ENCODE measurements at regions not wholly inside any gene's neighbourhood (a gene's known extent, or its start where the extent isn't known, plus 50 kb on each side); places are given as distances from the start of the nearest gene placed in this dataset.

- H3K36me3 Mint-ChIP-seq (ENCODE audit: low read depth), result no peaks in the 10 kb centered on the region
- peaks cover 4% of the 10 kb centered on the region for H3K27me3 Mint-ChIP-seq (ENCODE audit: low read depth, poor library complexity)
- H3K27ac Mint-ChIP-seq, result no peak overlapping the region
- no peak overlapping the region for H3K4me3 Mint-ChIP-seq
- peaks cover 8% of the 10 kb centered on the region for H3K9me3 Mint-ChIP-seq
- peaks cover 38% of the 10 kb centered on the region for H3K4me1 Mint-ChIP-seq
- no peak for TF ChIP-seq CTCF (IDR thresholded peaks at IDR 0.05)
- no peak for DNase-seq
These were observed 332.6 kb downstream of the SOX11 start for GRCh38 chr2:6024784-6025183.

- Mint-ChIP-seq H3K27me3 (ENCODE audit: low read depth, poor library complexity) (peaks cover 5% of the 10 kb centered on the region), H3K4me1 (peaks cover 41% of the 10 kb centered on the region), H3K4me3 (no peak overlapping the region), H3K27ac (no peak overlapping the region), H3K9me3 (peaks cover 8% of the 10 kb centered on the region), H3K36me3 (ENCODE audit: low read depth) (no peaks in the 10 kb centered on the region)
- no peak for DNase-seq
- TF ChIP-seq CTCF (IDR thresholded peaks at IDR 0.05), result no peak
These were observed 333.2 kb downstream of the SOX11 start for GRCh38 chr2:6025391-6025790.

GRCh38 chr2:6027066-6027465 lies 334.9 kb downstream of the SOX11 start:
- peaks cover 8% of the 10 kb centered on the region for H3K9me3 Mint-ChIP-seq
- peaks cover 5% of the 10 kb centered on the region for H3K27me3 Mint-ChIP-seq (ENCODE audit: low read depth, poor library complexity)
- no peak for DNase-seq
- no peak for TF ChIP-seq CTCF (IDR thresholded peaks at IDR 0.05)
- peak overlapping the region; percentile 50 for H3K27ac Mint-ChIP-seq
- H3K36me3 Mint-ChIP-seq (ENCODE audit: low read depth), result no peaks in the 10 kb centered on the region
- H3K4me3 Mint-ChIP-seq, result no peak overlapping the region
- H3K4me1 Mint-ChIP-seq, result peaks cover 41% of the 10 kb centered on the region

GRCh38 chr2:6031200-6031867 lies 339.1 kb downstream of the SOX11 start:
- Mint-ChIP-seq H3K9me3 (peaks cover 8% of the 10 kb centered on the region), H3K4me1 (peaks cover 32% of the 10 kb centered on the region), H3K27me3 (ENCODE audit: low read depth, poor library complexity) (peaks cover 5% of the 10 kb centered on the region), H3K36me3 (ENCODE audit: low read depth) (no peaks in the 10 kb centered on the region), H3K27ac (no peak overlapping the region), H3K4me3 (no peak overlapping the region)
- TF ChIP-seq CTCF (IDR thresholded peaks at IDR 0.05), result no peak
- no peak for DNase-seq

GRCh38 chr2:6036211-6036610 lies 344.0 kb downstream of the SOX11 start:
- Mint-ChIP-seq H3K36me3 (ENCODE audit: low read depth) (no peaks in the 10 kb centered on the region), H3K27ac (no peak overlapping the region), H3K4me3 (no peak overlapping the region), H3K4me1 (peaks cover 29% of the 10 kb centered on the region), H3K9me3 (peaks cover 1% of the 10 kb centered on the region), H3K27me3 (ENCODE audit: low read depth, poor library complexity) (no peaks in the 10 kb centered on the region)
- no peak for TF ChIP-seq CTCF (IDR thresholded peaks at IDR 0.05)
- DNase-seq, result no peak

- Mint-ChIP-seq H3K4me3 (no peak overlapping the region), H3K36me3 (ENCODE audit: low read depth) (no peaks in the 10 kb centered on the region), H3K27me3 (ENCODE audit: low read depth, poor library complexity) (no peaks in the 10 kb centered on the region), H3K9me3 (peaks cover 30% of the 10 kb centered on the region), H3K27ac (no peak overlapping the region), H3K4me1 (peaks cover 7% of the 10 kb centered on the region)
- DNase-seq, result no peak
- no peak for TF ChIP-seq CTCF (IDR thresholded peaks at IDR 0.05)
These were observed 351.1 kb downstream of the SOX11 start for GRCh38 chr2:6043238-6043637.
